ENCODE measurements at regions not wholly inside any gene's neighbourhood (a gene's known extent, or its start where the extent isn't known, plus 50 kb on each side); places are given as distances from the start of the nearest gene placed in this dataset.
A peak's percentile ranks its signal among the peaks of the same experiment; 100 is the strongest.

- no peaks in the 10 kb centered on the region for H3K27me3 ChIP-seq (ENCODE audit: insufficient read depth, low read depth, severe bottlenecking)
- H3K9me3 ChIP-seq (ENCODE audit: severe bottlenecking), result no peaks in the 10 kb centered on the region
- no peak for DNase-seq
- H3K27ac ChIP-seq, result no peak overlapping the region
- no peaks in the 10 kb centered on the region for H3K36me3 ChIP-seq
- no peak for TF ChIP-seq CTCF (IDR thresholded peaks at IDR 0.05; ENCODE audit: low read depth, low read length)
- H3K4me3 ChIP-seq (ENCODE audit: low read depth, low read length), result no peak overlapping the region
These were observed 187.4 kb upstream of the API5 start for GRCh38 chr11:43124272-43124935.

GRCh38 chr11:43129329-43129728 lies 182.5 kb upstream of the API5 start:
- Histone ChIP-seq H3K9me3 (ENCODE audit: severe bottlenecking) (no peaks in the 10 kb centered on the region), H3K27ac (no peak overlapping the region), H3K36me3 (no peaks in the 10 kb centered on the region), H3K4me3 (ENCODE audit: low read depth, low read length) (no peak overlapping the region), H3K27me3 (ENCODE audit: insufficient read depth, low read depth, severe bottlenecking) (no peaks in the 10 kb centered on the region)
- DNase-seq, result no peak
- no peak for TF ChIP-seq CTCF (IDR thresholded peaks at IDR 0.05; ENCODE audit: low read depth, low read length)

- Histone ChIP-seq H3K27me3 (ENCODE audit: insufficient read depth, low read depth, severe bottlenecking) (no peaks in the 10 kb centered on the region), H3K27ac (no peak overlapping the region), H3K9me3 (ENCODE audit: severe bottlenecking) (no peaks in the 10 kb centered on the region), H3K36me3 (no peaks in the 10 kb centered on the region), H3K4me3 (ENCODE audit: low read depth, low read length) (no peak overlapping the region)
- TF ChIP-seq CTCF (IDR thresholded peaks at IDR 0.05; ENCODE audit: low read depth, low read length), result peak; percentile 58
- DNase-seq, result peak; percentile 47
These were observed 181.2 kb upstream of the API5 start for GRCh38 chr11:43130616-43131015.

- DNase-seq, result no peak
- no peak overlapping the region for H3K4me3 ChIP-seq (ENCODE audit: low read depth, low read length)
- TF ChIP-seq CTCF (IDR thresholded peaks at IDR 0.05; ENCODE audit: low read depth, low read length), result no peak
These were observed 175.7 kb upstream of the API5 start for GRCh38 chr11:43135966-43136534.

GRCh38 chr11:43138621-43139140 lies 173.1 kb upstream of the API5 start:
- Histone ChIP-seq H3K27ac (peak overlapping the region; percentile 73), H3K36me3 (no peaks in the 10 kb centered on the region), H3K4me3 (ENCODE audit: low read depth, low read length) (no peak overlapping the region), H3K9me3 (ENCODE audit: severe bottlenecking) (peaks cover 8% of the 10 kb centered on the region), H3K27me3 (ENCODE audit: insufficient read depth, low read depth, severe bottlenecking) (no peaks in the 10 kb centered on the region)
- peak; percentile 93 for DNase-seq
- no peak for TF ChIP-seq CTCF (IDR thresholded peaks at IDR 0.05; ENCODE audit: low read depth, low read length)

More at GRCh38 chr11:43135966-43136534, 175.7 kb upstream of the API5 start:
- no peaks in the 10 kb centered on the region for H3K36me3 ChIP-seq
- no peaks in the 10 kb centered on the region for H3K27me3 ChIP-seq (ENCODE audit: insufficient read depth, low read depth, severe bottlenecking)
- no peak overlapping the region for H3K27ac ChIP-seq
- H3K9me3 ChIP-seq (ENCODE audit: severe bottlenecking), result peaks cover 3% of the 10 kb centered on the region
